GM12891 (cell line): ENCODE measurements at regions not wholly inside any gene's neighbourhood (a gene's known extent, or its start where the extent isn't known, plus 50 kb on each side); places are given as distances from the start of the nearest gene placed in this dataset.
"Not testable (repeated sequence)": the region's sequence is repeated elsewhere in the genome, so short reads cannot be mapped to it uniquely, and the experiment has no call there.

Experiments used
- DNase-seq: peaks from one replicate; pipeline ENCODE4 v3.0.0; 2011; ENCODE audit warnings: low spot score; ENCODE audit not compliant: insufficient read length
- FAIRE-seq: peaks from 2 replicates; lab custom pipeline; 2011; peaks lifted over from hg19 to GRCh38; lab: Jason Lieb, UNC
- PAX5 ChIP-seq: IDR thresholded peaks from 2 replicates; pipeline ENCODE4 v1.6.1; 2011; ENCODE audit warnings: low read length, moderate library complexity, mild to moderate bottlenecking; ENCODE audit not compliant: insufficient read depth, severe bottlenecking
- POLR2A ChIP-seq: IDR thresholded peaks from 2 replicates; pipeline ENCODE4 v1.6.1; 2011; ENCODE audit warnings: low read depth, low read length, control low read depth
- POLR2AphosphoS5 ChIP-seq: IDR thresholded peaks from 2 replicates; pipeline ENCODE4 v1.6.1; 2011; ENCODE audit warnings: low read depth, low read length, control low read depth
- POU2F2 ChIP-seq: IDR thresholded peaks from 2 replicates; pipeline ENCODE4 v1.6.1; 2011; ENCODE audit warnings: low read depth, mild to moderate bottlenecking, control low read depth, low read length, moderate library complexity
- SPI1 ChIP-seq: IDR thresholded peaks from 2 replicates; pipeline ENCODE4 v1.6.1; 2011; ENCODE audit warnings: low read depth, low read length, control low read depth
- TAF1 ChIP-seq: IDR thresholded peaks from 2 replicates; pipeline ENCODE4 v1.6.1; 2011; ENCODE audit warnings: low read depth, low read length, control low read depth

- no peak for FAIRE-seq
- DNase-seq = no peak
- TF ChIP-seq SPI1 = peak; percentile 53
- no peak for TF ChIP-seq POLR2A
Measured at GRCh38 chr11:33443684-33444083, 186.5 kb downstream of the HIPK3 start.

DNA sequence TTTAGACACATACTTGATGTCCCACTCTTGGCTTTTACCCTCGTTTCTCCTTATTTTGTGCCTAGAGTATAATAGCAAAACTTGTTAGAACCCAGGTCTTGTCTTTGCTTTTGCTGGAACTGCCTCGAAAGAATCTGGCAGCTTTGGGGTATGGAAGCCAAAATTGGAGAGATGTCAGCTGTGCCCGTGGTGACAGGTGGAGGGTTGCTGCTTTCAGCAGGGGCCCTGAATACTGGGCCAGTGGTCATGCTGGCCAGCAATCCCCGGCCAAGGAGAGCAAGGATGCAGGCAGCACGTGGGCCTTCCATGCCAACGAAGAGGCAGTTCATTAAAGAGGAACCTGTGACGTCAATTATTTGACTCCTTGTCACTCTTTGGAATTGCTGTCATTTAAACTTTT is 181.1 kb downstream of the HIPK3 start:
- TF ChIP-seq PAX5 (no peak), POU2F2 (no peak), POLR2AphosphoS5 (no peak), SPI1 (no peak), TAF1 (no peak), POLR2A (no peak)
- no peak for DNase-seq
- no peak for FAIRE-seq

DNA sequence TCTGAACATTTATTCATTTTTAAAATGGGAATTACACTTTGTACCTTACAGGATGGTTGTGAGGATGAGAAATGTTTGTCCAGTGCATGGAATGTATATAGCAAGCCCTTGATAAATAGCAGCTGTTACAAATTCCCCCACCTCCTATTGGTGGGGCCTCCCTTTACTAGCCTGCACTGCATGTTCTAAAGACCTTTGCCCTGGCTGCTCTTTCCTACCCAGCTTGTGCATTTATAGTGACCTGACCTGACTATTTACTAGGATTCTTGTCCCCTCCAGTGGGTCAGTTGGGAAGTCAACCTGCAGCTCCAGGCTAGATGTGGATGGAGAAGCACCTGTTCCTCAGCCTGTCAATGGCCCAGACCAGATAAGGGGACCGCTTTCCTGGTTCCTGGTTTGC is 180.3 kb downstream of the HIPK3 start:
- TF ChIP-seq TAF1 (no peak), POLR2AphosphoS5 (no peak), SPI1 (no peak), PAX5 (no peak), POU2F2 (no peak), POLR2A (no peak)
- FAIRE-seq = no peak
- no peak for DNase-seq

DNA sequence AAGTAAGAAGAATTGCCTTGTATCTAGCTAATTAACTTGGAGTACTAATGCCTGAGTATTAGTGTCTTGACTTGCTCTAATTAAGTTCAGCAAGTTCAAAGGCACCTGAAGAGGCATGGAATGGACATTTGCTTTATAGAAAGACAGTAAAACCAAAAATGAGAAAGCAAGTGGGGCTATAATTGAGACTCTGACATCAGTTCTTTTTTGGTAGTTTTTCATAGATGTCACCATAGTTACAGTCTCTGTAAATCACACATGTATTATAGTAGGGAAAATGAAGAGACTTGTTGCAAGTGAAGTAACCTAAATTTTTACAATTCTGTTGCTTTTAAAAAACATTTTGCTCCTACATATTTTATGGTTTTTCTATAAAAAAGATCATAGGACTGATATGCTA is 178.0 kb downstream of the HIPK3 start:
- no peak for DNase-seq
- TF ChIP-seq PAX5 = no peak
- TF ChIP-seq SPI1 = no peak
- no peak for TF ChIP-seq TAF1
- no peak for TF ChIP-seq POLR2AphosphoS5
- no peak for TF ChIP-seq POLR2A
- no peak for TF ChIP-seq POU2F2
- FAIRE-seq = no peak

- no peak for FAIRE-seq
- DNase-seq = no peak
- TF ChIP-seq TAF1 (no peak), POLR2AphosphoS5 (no peak), SPI1 (no peak), POLR2A (no peak), PAX5 (no peak), POU2F2 (no peak)
Measured at GRCh38 chr11:33434294-33434693, 177.1 kb downstream of the HIPK3 start.

DNA sequence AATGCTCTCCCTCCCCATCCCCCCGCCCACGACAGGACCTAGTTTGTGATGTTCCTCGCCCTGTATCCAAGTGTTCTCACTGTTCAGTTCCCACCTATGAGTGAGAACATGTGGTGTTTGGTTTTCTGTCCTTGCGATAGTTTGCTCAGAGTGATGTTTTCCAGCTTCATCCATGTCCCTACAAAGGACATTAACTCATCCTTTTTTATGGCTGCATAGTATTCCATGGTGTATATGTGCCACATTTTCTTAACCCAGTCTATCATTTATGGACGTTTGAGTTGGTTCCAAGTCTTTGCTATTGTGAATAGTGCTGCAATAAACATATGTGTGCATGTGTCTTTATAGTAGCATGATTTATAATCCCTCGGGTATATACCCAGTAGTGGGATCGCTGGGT is 171.3 kb downstream of the HIPK3 start:
- FAIRE-seq, DNase-seq: not testable (repeated sequence)

DNA sequence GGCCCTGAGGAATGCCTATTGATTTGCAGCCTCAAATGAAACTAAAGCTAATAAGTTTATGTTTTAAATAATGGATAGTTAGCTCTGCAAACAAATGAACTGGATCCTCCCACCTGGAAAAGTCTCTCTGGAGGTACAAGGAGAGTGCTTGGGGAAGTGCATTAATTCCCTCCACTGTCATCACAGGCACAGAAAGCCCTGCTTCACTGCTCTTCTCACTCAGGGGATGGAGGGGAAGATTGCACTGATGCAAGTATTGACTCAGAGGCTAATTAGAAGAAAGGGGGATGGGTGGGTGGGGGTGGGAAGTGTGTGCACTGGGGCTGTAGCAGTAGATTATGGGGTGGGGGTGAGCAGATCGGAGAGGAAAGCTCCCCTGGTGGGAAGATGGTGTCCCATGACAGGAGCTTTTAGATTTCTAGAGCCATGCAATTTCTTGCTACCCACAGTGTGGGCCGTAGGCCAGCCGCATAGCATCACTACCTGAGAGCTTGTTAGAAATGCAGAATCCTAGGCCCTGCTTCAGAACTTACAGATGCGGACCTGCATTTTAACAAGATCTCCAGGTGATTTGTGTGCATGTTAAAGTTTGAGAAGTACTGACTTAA is 163.9 kb downstream of the HIPK3 start:
- DNase-seq = no peak
- TF ChIP-seq TAF1 = no peak
- FAIRE-seq = no peak

DNA sequence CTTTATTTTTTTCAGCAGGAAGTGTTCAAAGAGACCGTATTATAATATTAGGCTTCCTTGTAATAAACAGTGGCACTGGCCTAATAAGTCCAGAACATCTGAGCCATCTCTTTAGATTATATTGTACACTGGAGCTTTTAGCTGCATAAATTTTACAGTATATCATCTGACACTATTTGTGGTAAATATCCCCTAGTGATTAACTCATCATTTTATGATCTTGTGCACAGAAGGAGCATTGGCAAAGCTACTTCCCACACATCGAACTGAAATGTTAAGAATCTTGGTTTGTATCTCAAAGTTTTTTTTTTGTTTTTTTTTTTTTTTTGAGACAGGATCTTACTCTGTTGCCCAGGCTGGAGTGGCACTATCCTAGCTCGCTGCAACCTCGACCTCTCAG is 162.7 kb downstream of the HIPK3 start:
- no peak for DNase-seq
- no peak for FAIRE-seq
- no peak for TF ChIP-seq POLR2AphosphoS5
- no peak for TF ChIP-seq POLR2A
- TF ChIP-seq PAX5 = no peak
- TF ChIP-seq SPI1 = no peak
- TF ChIP-seq TAF1 = no peak
- no peak for TF ChIP-seq POU2F2

- no peak for FAIRE-seq
- no peak for DNase-seq
- TF ChIP-seq PAX5 (no peak), POLR2A (no peak), POU2F2 (no peak), TAF1 (no peak), POLR2AphosphoS5 (no peak), SPI1 (no peak)
Measured at GRCh38 chr11:33417121-33417520, 159.9 kb downstream of the HIPK3 start.

DNA sequence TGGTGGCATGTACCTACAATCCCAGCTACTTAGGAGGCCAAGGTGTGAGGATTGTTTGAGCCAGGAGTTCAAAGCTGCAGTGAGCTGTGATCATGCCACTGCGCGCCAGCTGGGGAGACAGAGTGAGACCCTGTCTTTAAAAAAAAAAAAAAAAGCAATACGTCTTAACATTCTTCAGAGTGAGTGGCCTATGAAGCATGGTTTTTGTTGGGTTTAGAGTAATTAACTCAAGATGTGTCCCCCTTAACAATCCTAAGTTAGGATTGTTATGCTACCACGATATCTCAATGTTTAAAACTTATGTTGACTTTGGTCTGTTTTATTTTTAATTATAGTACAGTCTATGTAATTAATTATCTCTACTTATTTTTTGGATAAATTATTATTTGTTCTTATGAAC is 156.1 kb downstream of the HIPK3 start:
- no peak for TF ChIP-seq POLR2A
- TF ChIP-seq POU2F2 = no peak
- no peak for TF ChIP-seq TAF1
- no peak for TF ChIP-seq SPI1
- TF ChIP-seq PAX5 = no peak
- no peak for TF ChIP-seq POLR2AphosphoS5
- DNase-seq = no peak
- no peak for FAIRE-seq

GRCh38 chr11:33412241-33412640 is 155.1 kb downstream of the HIPK3 start:
- DNase-seq (no peak), FAIRE-seq (peak; percentile 86)
- TF ChIP-seq PAX5 (no peak), POLR2AphosphoS5 (no peak), SPI1 (no peak), POLR2A (no peak), TAF1 (no peak), POU2F2 (no peak)

DNA sequence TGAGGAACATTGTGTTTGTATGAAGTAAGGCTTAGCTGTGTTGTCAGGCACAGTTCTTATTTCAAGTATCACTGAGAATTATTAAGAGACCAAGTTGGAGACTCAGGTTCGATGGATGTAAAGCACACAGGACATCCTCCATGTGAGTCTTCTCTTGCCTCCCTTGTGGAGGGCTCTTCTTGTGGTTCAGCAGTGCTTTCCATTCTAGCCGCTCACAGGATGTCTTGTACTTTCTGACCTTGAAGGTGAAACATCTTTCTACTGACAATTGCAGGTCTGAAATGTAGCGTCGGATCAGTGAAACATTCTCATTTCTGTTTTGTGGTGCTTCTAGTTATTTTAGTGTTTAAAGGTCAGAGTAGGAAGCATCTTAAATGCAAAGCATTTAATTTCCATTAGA is 154.6 kb downstream of the HIPK3 start:
- peak; percentile 64 for FAIRE-seq
- no peak for TF ChIP-seq PAX5
- no peak for TF ChIP-seq POLR2AphosphoS5
- TF ChIP-seq POLR2A = no peak
- TF ChIP-seq SPI1 = no peak
- TF ChIP-seq TAF1 = no peak
- TF ChIP-seq POU2F2 = no peak
- DNase-seq = no peak
